PFSK-1 (cell line): ENCODE measurements at regions not wholly inside any gene's neighbourhood (a gene's known extent, or its start where the extent isn't known, plus 50 kb on each side); places are given as distances from the start of the nearest gene placed in this dataset.

ENCODE experiments used
- FOXP2 ChIP-seq: optimal IDR thresholded peaks from 2 replicates; pipeline ENCODE3; 2011; ENCODE audit warnings: borderline replicate concordance, control low read depth, inconsistent platforms; ENCODE audit not compliant: insufficient read depth; ENCODE audit errors: extremely low read length, extremely low read depth
- POLR2AphosphoS5 ChIP-seq: IDR thresholded peaks from 2 replicates; pipeline ENCODE4 v1.6.1; 2012; ENCODE audit warnings: low read depth, mild to moderate bottlenecking, control low read depth, low read length, moderate library complexity
- REST ChIP-seq, 2 experiments: IDR thresholded peaks; 2 replicates each; pipeline versions ENCODE4 v1.6.1 to v1.8.0; 2011 to 2012; ENCODE audit warnings: low read depth in 2 of 2, low read length in 2 of 2, control low read depth in 1 of 2, inconsistent platforms in 1 of 2, mild to moderate bottlenecking in 1 of 2, moderate library complexity in 1 of 2; ENCODE audit not compliant: insufficient read depth in 1 of 2
- SIN3A ChIP-seq: IDR thresholded peaks from 2 replicates; pipeline ENCODE4 v1.6.1; 2012; ENCODE audit warnings: mild to moderate bottlenecking, low read length, moderate library complexity, borderline replicate concordance; ENCODE audit not compliant: insufficient read depth
- TAF1 ChIP-seq: IDR thresholded peaks from 2 replicates; pipeline ENCODE4 v1.6.1; 2012; ENCODE audit warnings: low read length, control low read depth, borderline replicate concordance; ENCODE audit not compliant: insufficient read depth

- no peak for TF ChIP-seq FOXP2
- no peak for TF ChIP-seq POLR2AphosphoS5
- no peak for TF ChIP-seq TAF1
- no peak for TF ChIP-seq SIN3A
- no peak for TF ChIP-seq REST (IDR thresholded peaks at IDR 0.05; ENCODE audit: insufficient read depth in 1 of 2, low read depth in 2 of 2, low read length in 2 of 2)
Observed at GRCh38 chr2:104493698-104494097, 360.2 kb upstream of the POU3F3 start.

GRCh38 chr2:104501342-104501741 is 352.6 kb upstream of the POU3F3 start:
- TF ChIP-seq REST (IDR thresholded peaks at IDR 0.05; ENCODE audit: insufficient read depth in 1 of 2, low read depth in 2 of 2, low read length in 2 of 2) (no peak), POLR2AphosphoS5 (no peak)

GRCh38 chr2:104501929-104502328 is 352.0 kb upstream of the POU3F3 start:
- TF ChIP-seq SIN3A (no peak), FOXP2 (no peak), TAF1 (no peak), REST (IDR thresholded peaks at IDR 0.05; ENCODE audit: insufficient read depth in 1 of 2, low read depth in 2 of 2, low read length in 2 of 2) (no peak), POLR2AphosphoS5 (no peak)

- TF ChIP-seq SIN3A: no peak
- no peak for TF ChIP-seq REST (IDR thresholded peaks at IDR 0.05; ENCODE audit: insufficient read depth in 1 of 2, low read depth in 2 of 2, low read length in 2 of 2)
- TF ChIP-seq POLR2AphosphoS5: no peak
- TF ChIP-seq FOXP2: no peak
- TF ChIP-seq TAF1: no peak
Observed at GRCh38 chr2:104502901-104503300, 351.0 kb upstream of the POU3F3 start.

- TF ChIP-seq SIN3A (no peak), FOXP2 (no peak), POLR2AphosphoS5 (no peak), TAF1 (no peak), REST (IDR thresholded peaks at IDR 0.05; ENCODE audit: insufficient read depth in 1 of 2, low read depth in 2 of 2, low read length in 2 of 2) (no peak)
Observed at GRCh38 chr2:104504331-104505073, 349.4 kb upstream of the POU3F3 start.
